HG03039 (cell line): ENCODE measurements at regions not wholly inside any gene's neighbourhood (a gene's known extent, or its start where the extent isn't known, plus 50 kb on each side); places are given as distances from the start of the nearest gene placed in this dataset.

ENCODE experiments used
- ATAC-seq: cut with Tn5 transposase; IDR thresholded peaks from one replicate; pipeline ENCODE4 v1.9.1; 2021; ENCODE audit warnings: mild to moderate bottlenecking, moderate library complexity; ENCODE audit not compliant: unreplicated experiment

- ATAC-seq: no peak
Observed at GRCh38 chrY:8151561-8151960, 1185.7 kb upstream of the TSPY4 start.

- no peak for ATAC-seq
Observed at GRCh38 chrY:8128578-8128977, 1208.7 kb upstream of the TSPY4 start.

- no peak for ATAC-seq
Observed at GRCh38 chrY:8125907-8126571, 1211.2 kb upstream of the TSPY4 start.

- ATAC-seq: no peak
Observed at GRCh38 chrY:8121825-8122224, 1210.3 kb upstream of the AMELY start.

GRCh38 chrY:8094429-8094828, 1182.9 kb upstream of the AMELY start:
- no peak for ATAC-seq

GRCh38 chrY:8092926-8093325, 1181.4 kb upstream of the AMELY start:
- ATAC-seq: no peak

GRCh38 chrY:8085925-8086324, 1174.4 kb upstream of the AMELY start:
- ATAC-seq: no peak

GRCh38 chrY:8084192-8084591, 1172.6 kb upstream of the AMELY start:
- no peak for ATAC-seq

- no peak for ATAC-seq
Observed at GRCh38 chrY:8081151-8081550, 1169.6 kb upstream of the AMELY start.

- no peak for ATAC-seq
Observed at GRCh38 chrY:8065220-8065619, 1153.7 kb upstream of the AMELY start.

GRCh38 chrY:8064500-8064899, 1152.9 kb upstream of the AMELY start:
- no peak for ATAC-seq

- no peak for ATAC-seq
Observed at GRCh38 chrY:8063973-8064372, 1152.4 kb upstream of the AMELY start.

GRCh38 chrY:8058613-8059012, 1147.1 kb upstream of the AMELY start:
- no peak for ATAC-seq

- no peak for ATAC-seq
Observed at GRCh38 chrY:8051340-8051739, 1139.8 kb upstream of the AMELY start.

GRCh38 chrY:8041238-8041637, 1129.7 kb upstream of the AMELY start:
- no peak for ATAC-seq

- ATAC-seq: no peak
Observed at GRCh38 chrY:8036563-8036962, 1125.0 kb upstream of the AMELY start.

- no peak for ATAC-seq
Observed at GRCh38 chrY:8035653-8036052, 1124.1 kb upstream of the AMELY start.

- ATAC-seq: no peak
Observed at GRCh38 chrY:8034673-8035072, 1123.1 kb upstream of the AMELY start.

GRCh38 chrY:8033200-8033599, 1121.6 kb upstream of the AMELY start:
- ATAC-seq: no peak

GRCh38 chrY:8020540-8020939, 1109.0 kb upstream of the AMELY start:
- no peak for ATAC-seq

- ATAC-seq: no peak
Observed at GRCh38 chrY:8011515-8011914, 1100.0 kb upstream of the AMELY start.

GRCh38 chrY:8004196-8004595, 1092.6 kb upstream of the AMELY start:
- ATAC-seq: peak; percentile 73

- no peak for ATAC-seq
Observed at GRCh38 chrY:7996726-7997125, 1085.2 kb upstream of the AMELY start.
